Heart left ventricle (tissue), 16 donors: ENCODE measurements at regions not wholly inside any gene's neighbourhood (a gene's known extent, or its start where the extent isn't known, plus 50 kb on each side); places are given as distances from the start of the nearest gene placed in this dataset.

ENCODE experiments used
- ATAC-seq, 4 donors: fragments of 200-7000 bp; cut with Tn5 transposase; one replicate each; pipeline ENCODE4 v1.9.1; 2020 to 2022; ENCODE audit warnings: moderate library complexity in 4 of 4, mild to moderate bottlenecking in 3 of 4, moderate number of reproducible peaks in 1 of 4
- DNase-seq, 5 donors: peaks; one replicate each; pipeline ENCODE4 v3.0.0-alpha.2; 2020
- H3K27ac ChIP-seq, 12 donors: fragments of 200-600 bp; sonication (generic) in 4 of 12; one replicate each; pipeline versions ENCODE4 v1.5.0 to v1.8.0; 2016 to 2022; ENCODE audit warnings: mild to moderate bottlenecking in 2 of 12
- H3K27me3 ChIP-seq, 9 donors: fragments of 200-600 bp; sonication (generic) in 2 of 9; one replicate each; pipeline versions ENCODE4 v1.5.1 to v1.8.0; 2016 to 2022; ENCODE audit warnings: mild to moderate bottlenecking in 3 of 9
- H3K36me3 ChIP-seq, 9 donors: fragments of 200-600 bp; sonication (generic) in 2 of 9; one replicate each; pipeline versions ENCODE4 v1.5.0 to v1.8.0; 2018 to 2022; ENCODE audit warnings: mild to moderate bottlenecking in 2 of 9
- H3K4me1 ChIP-seq, 12 donors: fragments of 200-600 bp; sonication (generic) in 4 of 12; one replicate each; pipeline versions ENCODE4 v1.5.0 to v1.8.0; 2016 to 2022; ENCODE audit warnings: mild to moderate bottlenecking in 3 of 12
- H3K4me3 ChIP-seq, 12 donors: fragments of 200-600 bp; sonication (generic) in 4 of 12; one replicate each; pipeline versions ENCODE4 v1.5.0 to v1.8.0; 2017 to 2022; ENCODE audit warnings: mild to moderate bottlenecking in 9 of 12, moderate library complexity in 4 of 12
- H3K9me3 ChIP-seq, 12 donors: fragments of 200-600 bp; sonication (generic) in 4 of 12; one replicate each; pipeline versions ENCODE4 v1.5.0 to v1.8.0; 2016 to 2022; ENCODE audit warnings: mild to moderate bottlenecking in 1 of 12
- CTCF ChIP-seq, 12 donors: fragments of 200-600 bp; sonication (generic) in 4 of 12; IDR thresholded peaks; one replicate each; pipeline versions ENCODE4 v1.5.0 to v1.8.0; 2018 to 2022; ENCODE audit warnings: antibody characterized with exemption in 12 of 12, mild to moderate bottlenecking in 5 of 12
- POLR2A ChIP-seq, 2 donors: fragments of 450-650 bp; IDR thresholded peaks; one replicate each; pipeline ENCODE4 v1.6.1; 2017; ENCODE audit warnings: antibody characterized with exemption in 2 of 2, mild to moderate bottlenecking in 2 of 2, moderate library complexity in 2 of 2
- WGBS, 4 donors: extraction: QIAGEN DNeasy Blood & Tissue Kit in 2 of 4; methylation state at CpG; one replicate each; pipeline versions ENCODE4 v1.1.5 to v1.1.7; 2013 to 2018; 5-methylcytosine and 5-hydroxymethylcytosine counted together
- intact Hi-C, 10 donors: fragments of 100-400 bp; cut with DNase I; formaldehyde crosslinking; loops; one replicate each; pipeline versions ENCODE4 v1.11.1 to v1.14.2; 2022
- donor health status: ischemic (EF 13 %, LVEDD 7.1; RV severe dilation, severe dysfunction).
- donor health status: healthy with polysubstance abuse.
- donor health status: DM: no; HTN: yes; CAD: no.
- donor health status: DM: no; HTN: no; CAD: no.
- donor health status: ischemic (EF 25% LVEDD 6.9; RV normal size, moderate dysfunction).
- donor health status: ischemic (EF 25% LVEDD 5.7; RV mildly dilated, moderate dysfunction).
- donor health status: healthy.
- donor health status: DM: yes; HTN: yes; CAD: no.
- donor health status: ischemic (EF 35%, LVEDD 5.7; RV mildly dilated, moderate dysfunction).
- donor health status: nonischemic (EF 11% LVEDD 7.7; RV severe dilation, severe dysfunction).
- donor health status: DM: yes; HTN: yes; CAD: no.
- donor health status: PGD.
- donor health status: ischemic (EF 29% LVEDD 5.4; RV normal size, mild dysfunction).
- donor health status: nonischemic (EF 23%, LVEDD 6.1; RV moderate dilation, normal function).

- Histone ChIP-seq H3K27me3 (no peaks in the 10 kb centered on the region), H3K27ac (no peak overlapping the region), H3K36me3 (no peaks in the 10 kb centered on the region), H3K9me3 (no peaks in the 10 kb centered on the region), H3K4me3 (no peak overlapping the region), H3K4me1 (no peaks in the 10 kb centered on the region)
- ATAC-seq (no peak), DNase-seq (no peak)
- intact Hi-C loops, result no loop called here
- 87 to 94% (median 90%) methylated on average over 1 of the region's 1 CpG for WGBS, 4 donors
- TF ChIP-seq CTCF (IDR thresholded peaks at IDR 0.05) (no peak), POLR2A (IDR thresholded peaks at IDR 0.05) (no peak)
These were observed 286.1 kb upstream of the MAD2L1 start for GRCh38 chr4:120352739-120353138.

GRCh38 chr4:120348948-120349347 lies 282.3 kb upstream of the MAD2L1 start:
- TF ChIP-seq CTCF (IDR thresholded peaks at IDR 0.05) (no peak), POLR2A (IDR thresholded peaks at IDR 0.05) (no peak)
- H3K9me3 ChIP-seq, result no peaks in the 10 kb centered on the region
- no peak for DNase-seq
- no peak overlapping the region for H3K27ac ChIP-seq
- ATAC-seq, result no peak
- 88 to 91% (median 89%) methylated on average over 1 of the region's 1 CpG for WGBS, 4 donors
- no peaks in the 10 kb centered on the region for H3K27me3 ChIP-seq
- intact Hi-C loops, result no loop called here
- no peak overlapping the region for H3K4me3 ChIP-seq
- no peaks in the 10 kb centered on the region for H3K4me1 ChIP-seq
- H3K36me3 ChIP-seq, result no peaks in the 10 kb centered on the region

- TF ChIP-seq POLR2A (IDR thresholded peaks at IDR 0.05) (no peak), CTCF (IDR thresholded peaks at IDR 0.05) (no peak)
- Histone ChIP-seq H3K4me1 (no peaks in the 10 kb centered on the region), H3K9me3 (no peaks in the 10 kb centered on the region), H3K27ac (no peak overlapping the region), H3K36me3 (no peaks in the 10 kb centered on the region), H3K27me3 (no peaks in the 10 kb centered on the region), H3K4me3 (no peak overlapping the region)
- DNase-seq, result no peak
- no peak for ATAC-seq
- intact Hi-C loops, result no loop called here
- WGBS, 4 donors, result 10 to 42% (median 19%) methylated on average over 2 of the region's 2 CpGs
These were observed 281.9 kb upstream of the MAD2L1 start for GRCh38 chr4:120348521-120348920.

GRCh38 chr4:120331486-120332370 lies 265.1 kb upstream of the MAD2L1 start:
- Histone ChIP-seq H3K4me3 (no peak overlapping the region), H3K4me1 (no peaks in the 10 kb centered on the region), H3K36me3 (no peaks in the 10 kb centered on the region), H3K9me3 (no peaks in the 10 kb centered on the region), H3K27me3 (no peaks in the 10 kb centered on the region), H3K27ac (no peak overlapping the region)
- no peak for TF ChIP-seq POLR2A (IDR thresholded peaks at IDR 0.05)
- TF ChIP-seq CTCF (IDR thresholded peaks at IDR 0.05), result no peak
- DNase-seq, result no peak
- 45 to 50% (median 49%) methylated on average over 3 to 4 of the region's 4 CpGs for WGBS, 4 donors
- no peak for ATAC-seq
- intact Hi-C loops, result no loop called here
